ENCODE measurements at regions not wholly inside any gene's neighbourhood (a gene's known extent, or its start where the extent isn't known, plus 50 kb on each side); places are given as distances from the start of the nearest gene placed in this dataset.

GRCh38 chr5:125257057-125257972, 510.9 kb upstream of the ZNF608 start:
- WGBS (ENCODE audit: missing lambda C conversion rate), result 59% methylated on average over 4 of the region's 4 CpGs
- CTCF ChIA-PET, result no interaction called here
- DNase-seq (ENCODE audit: low read depth in 1 of 2, low spot score in 1 of 2) (no peak), FAIRE-seq (no peak), ATAC-seq (no peak)
- POLR2A ChIA-PET, result no interaction called here
- no peak overlapping the region for H3K4me2 ChIP-seq
- H3K4me3 ChIP-seq, result no peak overlapping the region
- no peak overlapping the region for H3K27ac ChIP-seq
- no peaks in the 10 kb centered on the region for H3K4me1 ChIP-seq
- peaks cover 9% of the 10 kb centered on the region; the same call in 1 of the 3 replicates for H3K9me3 ChIP-seq
- TF ChIP-seq ELK1 (IDR thresholded peaks at IDR 0.05; ENCODE audit: low read depth, low read length) (no peak), ZNF302 (CRISPR knock-in tag; IDR thresholded peaks at IDR 0.05) (no peak), KDM1A (IDR thresholded peaks at IDR 0.05; ENCODE audit: low read depth) (no peak), HOXB5 (CRISPR knock-in tag; IDR thresholded peaks at IDR 0.05) (no peak), POLR2A (IDR thresholded peaks at IDR 0.05; ENCODE audit: low read length) (no peak), JUN (IDR thresholded peaks at IDR 0.05) (no peak), ZC3H11A (IDR thresholded peaks at IDR 0.05) (no peak), FOSL2 (IDR thresholded peaks at IDR 0.05) (no peak), FOSL2 (CRISPR knock-in tag; IDR thresholded peaks at IDR 0.05) (no peak), SMC3 (IDR thresholded peaks at IDR 0.05) (no peak), MYC (IDR thresholded peaks at IDR 0.05; ENCODE audit: borderline replicate concordance, low read length) (no peak)

- ChIA-PET CTCF (no interaction called here), POLR2A (no interaction called here)
- no peak overlapping the region for H3K4me2 ChIP-seq
- H3K9me3 ChIP-seq, result peaks cover 6% of the 10 kb centered on the region; the same call in 1 of the 3 replicates
- H3K4me3 ChIP-seq, result no peak overlapping the region
- ATAC-seq, result no peak
- FAIRE-seq, result no peak
- no peak for TF ChIP-seq KDM1A (IDR thresholded peaks at IDR 0.05; ENCODE audit: low read depth)
- no peak for TF ChIP-seq ZSCAN20 (CRISPR knock-in tag; IDR thresholded peaks at IDR 0.05)
- TF ChIP-seq FOSL2 (IDR thresholded peaks at IDR 0.05), result no peak
- TF ChIP-seq FOSL2 (CRISPR knock-in tag; IDR thresholded peaks at IDR 0.05), result no peak
- no peak for TF ChIP-seq EHF (CRISPR knock-in tag; IDR thresholded peaks at IDR 0.05)
- TF ChIP-seq NR3C1 (IDR thresholded peaks at IDR 0.05), result no peak
- no peak for TF ChIP-seq RFX5 (IDR thresholded peaks at IDR 0.05)
- no peak for TF ChIP-seq EP300 (IDR thresholded peaks at IDR 0.05)
- no peak for TF ChIP-seq MAX (IDR thresholded peaks at IDR 0.05)
- no peak for TF ChIP-seq POLR2A (IDR thresholded peaks at IDR 0.05; ENCODE audit: low read length)
- no peak for TF ChIP-seq CBX2 (IDR thresholded peaks at IDR 0.05; ENCODE audit: borderline replicate concordance, low read depth)
- TF ChIP-seq JUNB (IDR thresholded peaks at IDR 0.05), result no peak
- no peak for TF ChIP-seq CTCF (IDR thresholded peaks at IDR 0.05)
- TF ChIP-seq NFE2L2 (conservative IDR thresholded peaks at IDR 0.05; ENCODE audit: low read length), result no peak
- no peak for TF ChIP-seq RCOR1 (IDR thresholded peaks at IDR 0.05; ENCODE audit: low read depth, low read length)
- no peak for TF ChIP-seq RAD21 (conservative IDR thresholded peaks at IDR 0.05 in 1 of 2, IDR thresholded peaks at IDR 0.05 in 1 of 2)
- no peak for TF ChIP-seq CBX8 (IDR thresholded peaks at IDR 0.05)
- TF ChIP-seq HOXB5 (CRISPR knock-in tag; IDR thresholded peaks at IDR 0.05), result no peak
- no peak for TF ChIP-seq HOXA7 (CRISPR knock-in tag; IDR thresholded peaks at IDR 0.05)
- no peak for TF ChIP-seq CEBPB (IDR thresholded peaks at IDR 0.05)
- TF ChIP-seq CHD4 (IDR thresholded peaks at IDR 0.05; ENCODE audit: borderline replicate concordance), result no peak
- H3K4me1 ChIP-seq, result no peaks in the 10 kb centered on the region
- H3K27ac ChIP-seq, result no peak overlapping the region
- DNase-seq (ENCODE audit: low read depth in 1 of 2, low spot score in 1 of 2), result no peak
Observed at GRCh38 chr5:125257997-125258396, 511.6 kb upstream of the ZNF608 start.
